ENCODE measurements at regions not wholly inside any gene's neighbourhood (a gene's known extent, or its start where the extent isn't known, plus 50 kb on each side); places are given as distances from the start of the nearest gene placed in this dataset.

GRCh38 chr4:132016703-132017350 is 1132.3 kb upstream of the PCDH10 start:
- TF ChIP-seq POLR2AphosphoS5 (IDR thresholded peaks at IDR 0.05; ENCODE audit: low read depth, low read length) (no peak), PAX5 (IDR thresholded peaks at IDR 0.05; ENCODE audit: insufficient read depth, low read length, severe bottlenecking) (no peak), POLR2A (IDR thresholded peaks at IDR 0.05; ENCODE audit: low read depth, low read length) (no peak), TAF1 (IDR thresholded peaks at IDR 0.05; ENCODE audit: low read depth, low read length) (no peak), POU2F2 (IDR thresholded peaks at IDR 0.05; ENCODE audit: low read depth, low read length) (no peak), SPI1 (IDR thresholded peaks at IDR 0.05; ENCODE audit: low read depth, low read length) (no peak)
- DNase-seq (ENCODE audit: insufficient read length, low spot score): no peak
- FAIRE-seq: no peak

- DNase-seq (ENCODE audit: insufficient read length, low spot score): no peak
- FAIRE-seq: no peak
- TF ChIP-seq POLR2A (IDR thresholded peaks at IDR 0.05; ENCODE audit: low read depth, low read length) (no peak), SPI1 (IDR thresholded peaks at IDR 0.05; ENCODE audit: low read depth, low read length) (no peak), TAF1 (IDR thresholded peaks at IDR 0.05; ENCODE audit: low read depth, low read length) (no peak), POU2F2 (IDR thresholded peaks at IDR 0.05; ENCODE audit: low read depth, low read length) (no peak)
These were observed 1122.9 kb upstream of the PCDH10 start for GRCh38 chr4:132026166-132026565.

GRCh38 chr4:132026816-132027215 is 1122.3 kb upstream of the PCDH10 start:
- TF ChIP-seq PAX5 (IDR thresholded peaks at IDR 0.05; ENCODE audit: insufficient read depth, low read length, severe bottlenecking) (no peak), POU2F2 (IDR thresholded peaks at IDR 0.05; ENCODE audit: low read depth, low read length) (no peak)
- FAIRE-seq: no peak
- no peak for DNase-seq (ENCODE audit: insufficient read length, low spot score)

GRCh38 chr4:132056496-132056895 is 1092.6 kb upstream of the PCDH10 start:
- FAIRE-seq: no peak
- no peak for TF ChIP-seq SPI1 (IDR thresholded peaks at IDR 0.05; ENCODE audit: low read depth, low read length)
- no peak for TF ChIP-seq POLR2A (IDR thresholded peaks at IDR 0.05; ENCODE audit: low read depth, low read length)
- no peak for TF ChIP-seq PAX5 (IDR thresholded peaks at IDR 0.05; ENCODE audit: insufficient read depth, low read length, severe bottlenecking)
- TF ChIP-seq POLR2AphosphoS5 (IDR thresholded peaks at IDR 0.05; ENCODE audit: low read depth, low read length): no peak
- no peak for TF ChIP-seq POU2F2 (IDR thresholded peaks at IDR 0.05; ENCODE audit: low read depth, low read length)
- TF ChIP-seq TAF1 (IDR thresholded peaks at IDR 0.05; ENCODE audit: low read depth, low read length): no peak
- no peak for DNase-seq (ENCODE audit: insufficient read length, low spot score)

- no peak for TF ChIP-seq POLR2A (IDR thresholded peaks at IDR 0.05; ENCODE audit: low read depth, low read length)
- TF ChIP-seq POLR2AphosphoS5 (IDR thresholded peaks at IDR 0.05; ENCODE audit: low read depth, low read length): no peak
- no peak for TF ChIP-seq PAX5 (IDR thresholded peaks at IDR 0.05; ENCODE audit: insufficient read depth, low read length, severe bottlenecking)
- no peak for TF ChIP-seq TAF1 (IDR thresholded peaks at IDR 0.05; ENCODE audit: low read depth, low read length)
- no peak for TF ChIP-seq SPI1 (IDR thresholded peaks at IDR 0.05; ENCODE audit: low read depth, low read length)
- no peak for TF ChIP-seq POU2F2 (IDR thresholded peaks at IDR 0.05; ENCODE audit: low read depth, low read length)
- DNase-seq (ENCODE audit: insufficient read length, low spot score) (no peak), FAIRE-seq (no peak)
These were observed 1089.9 kb upstream of the PCDH10 start for GRCh38 chr4:132059227-132059626.

GRCh38 chr4:132062611-132063239 is 1086.4 kb upstream of the PCDH10 start:
- no peak for DNase-seq (ENCODE audit: insufficient read length, low spot score)
- no peak for TF ChIP-seq PAX5 (IDR thresholded peaks at IDR 0.05; ENCODE audit: insufficient read depth, low read length, severe bottlenecking)
- TF ChIP-seq POLR2AphosphoS5 (IDR thresholded peaks at IDR 0.05; ENCODE audit: low read depth, low read length): no peak
- TF ChIP-seq TAF1 (IDR thresholded peaks at IDR 0.05; ENCODE audit: low read depth, low read length): no peak
- no peak for FAIRE-seq

- DNase-seq (ENCODE audit: insufficient read length, low spot score) (no peak), FAIRE-seq (no peak)
- TF ChIP-seq PAX5 (IDR thresholded peaks at IDR 0.05; ENCODE audit: insufficient read depth, low read length, severe bottlenecking): no peak
- TF ChIP-seq POLR2A (IDR thresholded peaks at IDR 0.05; ENCODE audit: low read depth, low read length): no peak
- TF ChIP-seq TAF1 (IDR thresholded peaks at IDR 0.05; ENCODE audit: low read depth, low read length): no peak
- no peak for TF ChIP-seq POU2F2 (IDR thresholded peaks at IDR 0.05; ENCODE audit: low read depth, low read length)
- TF ChIP-seq SPI1 (IDR thresholded peaks at IDR 0.05; ENCODE audit: low read depth, low read length): no peak
- TF ChIP-seq POLR2AphosphoS5 (IDR thresholded peaks at IDR 0.05; ENCODE audit: low read depth, low read length): no peak
These were observed 1085.3 kb upstream of the PCDH10 start for GRCh38 chr4:132063829-132064228.

- DNase-seq (ENCODE audit: insufficient read length, low spot score): no peak
- TF ChIP-seq POLR2AphosphoS5 (IDR thresholded peaks at IDR 0.05; ENCODE audit: low read depth, low read length): no peak
- TF ChIP-seq TAF1 (IDR thresholded peaks at IDR 0.05; ENCODE audit: low read depth, low read length): no peak
- TF ChIP-seq POLR2A (IDR thresholded peaks at IDR 0.05; ENCODE audit: low read depth, low read length): no peak
- no peak for TF ChIP-seq SPI1 (IDR thresholded peaks at IDR 0.05; ENCODE audit: low read depth, low read length)
- TF ChIP-seq POU2F2 (IDR thresholded peaks at IDR 0.05; ENCODE audit: low read depth, low read length): no peak
- TF ChIP-seq PAX5 (IDR thresholded peaks at IDR 0.05; ENCODE audit: insufficient read depth, low read length, severe bottlenecking): no peak
- FAIRE-seq: no peak
These were observed 1083.1 kb upstream of the PCDH10 start for GRCh38 chr4:132065940-132066495.

- FAIRE-seq (no peak), DNase-seq (ENCODE audit: insufficient read length, low spot score) (no peak)
- TF ChIP-seq SPI1 (IDR thresholded peaks at IDR 0.05; ENCODE audit: low read depth, low read length) (no peak), POLR2A (IDR thresholded peaks at IDR 0.05; ENCODE audit: low read depth, low read length) (no peak), POLR2AphosphoS5 (IDR thresholded peaks at IDR 0.05; ENCODE audit: low read depth, low read length) (no peak), TAF1 (IDR thresholded peaks at IDR 0.05; ENCODE audit: low read depth, low read length) (no peak), PAX5 (IDR thresholded peaks at IDR 0.05; ENCODE audit: insufficient read depth, low read length, severe bottlenecking) (no peak), POU2F2 (IDR thresholded peaks at IDR 0.05; ENCODE audit: low read depth, low read length) (no peak)
These were observed 1077.3 kb upstream of the PCDH10 start for GRCh38 chr4:132071815-132072214.

GRCh38 chr4:132076829-132077228 is 1072.3 kb upstream of the PCDH10 start:
- TF ChIP-seq SPI1 (IDR thresholded peaks at IDR 0.05; ENCODE audit: low read depth, low read length) (no peak), POU2F2 (IDR thresholded peaks at IDR 0.05; ENCODE audit: low read depth, low read length) (no peak), POLR2A (IDR thresholded peaks at IDR 0.05; ENCODE audit: low read depth, low read length) (no peak), POLR2AphosphoS5 (IDR thresholded peaks at IDR 0.05; ENCODE audit: low read depth, low read length) (no peak), PAX5 (IDR thresholded peaks at IDR 0.05; ENCODE audit: insufficient read depth, low read length, severe bottlenecking) (no peak), TAF1 (IDR thresholded peaks at IDR 0.05; ENCODE audit: low read depth, low read length) (no peak)
- no peak for DNase-seq (ENCODE audit: insufficient read length, low spot score)
- no peak for FAIRE-seq

All from GM12891 (cell line).